22Rv1 (cell line): ENCODE measurements at regions not wholly inside any gene's neighbourhood (a gene's known extent, or its start where the extent isn't known, plus 50 kb on each side); places are given as distances from the start of the nearest gene placed in this dataset.

ENCODE experiments used
- CTCF ChIP-seq: fragments of 450-650 bp; IDR thresholded peaks from 2 replicates; pipeline ENCODE4 v1.5.1; 2017; ENCODE audit warnings: mild to moderate bottlenecking
- ZFX ChIP-seq: fragments of 450-650 bp; IDR thresholded peaks from 2 replicates; pipeline ENCODE4 v1.6.1; 2017; ENCODE audit warnings: antibody characterized with exemption, borderline replicate concordance

GRCh38 chr11:25790396-25790795 lies 541.5 kb upstream of the ANO3 start:
- TF ChIP-seq CTCF (no peak), ZFX (no peak)
